Suppressor macrophage treated with lipopolysaccharide for 4 hours (primary cell): ENCODE measurements at regions not wholly inside any gene's neighbourhood (a gene's known extent, or its start where the extent isn't known, plus 50 kb on each side); places are given as distances from the start of the nearest gene placed in this dataset.

Experiments
- DNase-seq: peaks from one replicate; pipeline ENCODE4 v3.0.0-alpha.2; 2020

DNA sequence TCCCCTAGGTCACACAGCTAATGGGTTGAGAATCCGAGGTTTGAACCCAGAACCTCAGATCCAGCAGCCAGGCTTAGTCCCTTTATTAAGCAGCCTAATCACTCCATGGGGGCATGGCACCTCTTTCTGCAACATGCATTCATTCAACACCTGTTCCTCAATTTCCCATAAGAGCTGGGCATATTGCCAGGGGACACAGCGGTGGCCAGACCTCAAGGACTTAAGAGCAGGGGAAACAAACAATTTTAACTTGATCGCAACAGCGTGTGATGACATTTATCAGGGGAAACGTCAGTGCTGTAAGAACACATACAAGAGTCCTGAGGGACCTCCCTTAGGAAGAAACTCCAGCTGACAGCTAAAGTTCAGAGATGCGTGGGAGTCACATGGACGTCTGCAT, 267.4 kb upstream of the CDH4 start:
- no peak for DNase-seq

DNA sequence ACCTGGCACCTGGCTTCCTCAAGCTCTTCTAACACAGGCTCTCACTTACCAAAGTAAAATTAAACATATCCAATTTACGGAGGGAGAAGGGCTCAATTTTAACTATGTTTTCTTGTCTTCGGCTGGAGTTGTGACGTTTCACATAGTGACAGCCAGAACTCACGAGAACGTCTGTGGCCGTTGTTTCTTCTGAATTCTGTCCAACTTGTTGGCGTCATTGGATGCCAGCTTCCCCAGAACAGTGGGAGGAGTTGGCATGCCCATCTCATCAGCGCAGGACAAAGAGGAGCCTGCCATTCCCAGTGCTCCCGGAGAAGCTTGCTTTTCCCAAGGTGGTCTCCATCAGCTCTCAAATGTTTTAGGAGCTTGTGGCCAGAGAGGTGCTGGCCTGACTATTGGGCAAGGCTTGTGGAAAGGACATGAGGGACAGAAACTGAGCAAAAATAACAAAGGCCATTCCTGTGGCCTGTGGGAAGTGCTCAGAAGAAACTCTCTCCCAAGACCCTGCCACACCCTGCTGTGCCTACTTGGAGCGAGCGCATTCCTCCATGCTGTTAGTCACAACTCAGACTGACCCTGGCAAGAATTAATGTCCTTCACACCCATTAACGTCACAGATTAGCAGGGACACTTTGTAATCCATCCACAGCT, 265.4 kb upstream of the CDH4 start:
- no peak for DNase-seq

- no peak for DNase-seq
Observed at GRCh38 chr20:60990061-60990460, 262.0 kb upstream of the CDH4 start.

DNA sequence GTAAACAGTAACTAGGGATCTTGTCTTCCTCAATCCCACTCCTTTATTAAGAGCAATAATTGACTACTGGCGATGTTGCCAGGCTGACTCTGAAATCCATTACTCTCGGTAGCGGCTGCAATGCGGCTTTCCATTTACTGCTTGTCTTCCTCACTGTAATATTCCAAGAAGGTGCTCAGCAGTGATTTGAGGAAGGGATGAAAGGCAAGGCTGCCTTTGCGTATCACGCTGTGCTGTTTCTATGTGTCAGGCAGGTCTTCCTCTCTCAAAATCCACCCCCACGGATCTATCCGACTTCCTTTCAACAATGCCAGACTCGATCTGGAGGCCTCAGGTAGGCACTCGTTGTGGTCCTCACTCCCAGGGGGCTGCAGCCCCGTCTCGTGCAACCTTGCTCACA, 261.4 kb upstream of the CDH4 start:
- DNase-seq, result no peak

GRCh38 chr20:60993433-60994044, 258.5 kb upstream of the CDH4 start:
- DNase-seq, result no peak

- DNase-seq, result no peak
Observed at GRCh38 chr20:60999250-60999649, 252.8 kb upstream of the CDH4 start.

DNA sequence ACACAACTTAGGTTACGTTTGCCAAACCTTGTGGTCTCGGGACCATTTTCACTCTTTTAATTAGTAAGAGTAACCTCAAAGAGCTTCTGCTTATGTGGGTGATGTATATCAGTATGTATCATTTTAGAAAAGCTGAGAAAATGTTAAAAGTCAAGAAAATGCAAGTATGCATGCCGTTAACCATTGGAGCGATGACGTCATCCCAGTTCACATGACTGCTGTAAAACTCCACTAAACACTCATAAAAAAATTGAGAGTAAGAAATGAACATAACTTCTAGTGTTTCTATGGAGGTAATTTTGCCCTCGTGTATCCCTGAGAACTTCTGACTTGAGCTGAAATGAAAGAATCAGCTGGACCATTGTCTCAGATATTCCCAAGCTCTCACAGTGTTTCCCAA, 250.0 kb upstream of the CDH4 start:
- no peak for DNase-seq

DNA sequence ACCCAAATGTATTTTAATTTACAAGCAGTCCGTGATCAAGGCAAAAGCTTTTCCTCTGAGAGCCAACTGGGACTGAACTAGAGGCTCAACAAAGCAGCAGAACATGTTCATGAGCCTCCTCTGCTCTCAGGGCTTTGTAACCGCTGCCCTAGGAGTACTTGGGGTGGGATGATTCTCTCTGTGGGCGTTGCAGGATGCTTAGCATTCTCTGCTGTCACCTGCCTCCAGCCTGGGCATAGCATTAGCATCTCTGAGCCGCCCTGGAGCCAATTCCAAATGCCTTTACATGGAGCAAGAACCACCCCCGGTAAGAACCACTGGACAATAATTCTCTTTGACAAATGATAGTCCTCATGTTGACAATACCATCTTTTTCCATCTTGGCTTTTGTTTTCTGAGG, 237.6 kb upstream of the CDH4 start:
- DNase-seq, result no peak

GRCh38 chr20:61015602-61016001, 236.5 kb upstream of the CDH4 start:
- no peak for DNase-seq

DNA sequence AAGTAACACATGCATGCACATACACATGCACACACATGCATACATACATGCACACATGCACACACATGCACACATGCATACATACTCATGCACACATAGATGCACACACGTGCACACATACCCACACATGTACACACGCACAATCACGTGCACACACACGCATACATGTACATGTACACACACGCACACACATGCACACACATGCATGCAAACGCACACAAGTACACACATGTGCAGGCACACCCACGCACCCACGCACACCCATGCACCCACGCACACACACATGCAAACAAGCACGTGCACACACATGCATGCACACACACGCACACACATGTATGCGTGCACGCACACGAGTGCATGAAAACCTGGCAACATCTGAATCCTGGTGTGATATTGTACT, 232.7 kb upstream of the CDH4 start:
- DNase-seq, result no peak

- DNase-seq, result no peak
Observed at GRCh38 chr20:61023612-61024011, 228.4 kb upstream of the CDH4 start.

GRCh38 chr20:61024390-61024789, 227.7 kb upstream of the CDH4 start:
- no peak for DNase-seq

GRCh38 chr20:61025536-61025935, 226.5 kb upstream of the CDH4 start:
- DNase-seq, result no peak

- DNase-seq, result no peak
Observed at GRCh38 chr20:61026173-61026572, 225.9 kb upstream of the CDH4 start.

DNA sequence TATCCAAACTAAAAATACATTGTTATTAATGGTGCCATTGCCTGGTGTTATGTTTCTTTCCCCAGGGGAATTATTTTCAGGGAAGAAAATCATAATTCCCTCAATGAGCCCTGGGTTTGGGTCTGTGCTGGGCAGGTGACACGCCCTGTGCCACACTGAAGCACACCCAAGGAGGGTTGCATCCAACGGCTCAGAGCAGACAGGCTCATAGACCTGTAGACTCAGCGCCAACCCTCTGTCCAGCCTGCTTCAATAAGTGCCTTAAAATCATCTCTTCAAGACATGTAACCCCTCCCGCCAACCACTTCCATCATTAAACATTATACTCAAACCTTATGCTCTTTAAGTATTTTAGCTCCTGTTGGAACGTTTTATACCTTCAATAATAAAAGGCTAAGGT, 225.3 kb upstream of the CDH4 start:
- no peak for DNase-seq

- DNase-seq, result no peak
Observed at GRCh38 chr20:61027218-61027617, 224.8 kb upstream of the CDH4 start.

- DNase-seq, result no peak
Observed at GRCh38 chr20:61030130-61030529, 221.9 kb upstream of the CDH4 start.

GRCh38 chr20:61031101-61031830, 220.8 kb upstream of the CDH4 start:
- DNase-seq, result no peak

DNA sequence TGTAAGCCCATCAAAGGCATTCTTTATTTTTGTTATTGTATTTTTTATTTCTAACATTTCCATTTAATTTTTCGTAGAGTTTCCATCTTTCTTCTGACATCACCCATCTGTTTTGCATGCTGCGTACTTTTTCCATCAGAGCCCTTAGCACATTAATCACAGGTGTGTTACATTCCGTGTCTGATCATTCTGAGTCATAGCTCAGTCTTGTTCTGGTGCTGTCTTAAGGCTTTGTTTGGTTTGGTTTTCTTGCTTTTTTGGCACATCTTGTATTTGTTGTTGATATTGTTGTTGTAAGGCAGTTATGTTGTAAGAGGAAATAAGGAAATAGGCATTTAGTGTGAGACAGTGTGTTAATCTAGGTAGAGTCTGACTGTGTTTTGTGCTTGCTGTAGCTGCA, 214.6 kb upstream of the CDH4 start:
- no peak for DNase-seq

GRCh38 chr20:61041481-61041880, 210.6 kb upstream of the CDH4 start:
- no peak for DNase-seq

DNA sequence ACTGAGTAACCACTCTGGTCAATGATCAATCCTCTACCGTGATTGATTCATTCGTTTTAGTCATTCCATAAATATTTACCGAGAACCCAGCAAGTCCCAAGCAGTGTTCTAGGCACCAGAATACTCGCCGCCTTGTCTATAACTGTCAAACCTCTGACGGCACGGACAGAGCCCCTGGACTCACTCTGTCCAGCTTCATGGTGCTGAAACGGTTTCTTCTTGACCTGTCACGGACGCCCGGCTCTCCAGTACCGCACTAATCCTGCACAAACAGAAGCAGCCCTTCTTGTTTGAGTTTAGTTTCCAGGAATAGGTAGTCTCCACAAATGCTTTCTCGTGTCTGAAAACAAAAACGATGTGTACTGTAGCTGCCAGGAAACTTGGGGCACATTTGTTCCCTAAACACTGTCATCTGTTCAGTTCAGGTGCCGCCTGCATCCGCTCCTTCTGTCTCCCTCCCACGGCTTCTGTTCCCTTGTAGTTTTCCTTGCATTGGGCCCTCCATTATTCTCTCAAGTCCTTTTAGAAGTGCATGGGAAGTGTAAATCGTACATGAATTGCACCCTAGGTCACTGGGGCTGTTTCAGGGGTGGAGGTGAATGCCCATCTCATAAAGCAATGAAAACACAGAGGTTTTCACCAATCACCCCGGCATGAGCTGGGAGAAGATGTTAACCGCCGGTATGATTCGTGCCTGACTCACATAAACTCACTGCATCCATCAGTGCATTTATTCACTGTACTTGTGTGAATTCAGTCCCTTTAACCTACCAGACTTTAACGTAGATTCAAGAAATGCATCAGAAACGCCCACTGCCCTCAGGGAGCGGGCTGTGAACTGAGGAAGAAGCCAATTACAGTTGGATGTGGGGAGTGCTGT, 209.3 kb upstream of the CDH4 start:
- DNase-seq, result no peak

DNA sequence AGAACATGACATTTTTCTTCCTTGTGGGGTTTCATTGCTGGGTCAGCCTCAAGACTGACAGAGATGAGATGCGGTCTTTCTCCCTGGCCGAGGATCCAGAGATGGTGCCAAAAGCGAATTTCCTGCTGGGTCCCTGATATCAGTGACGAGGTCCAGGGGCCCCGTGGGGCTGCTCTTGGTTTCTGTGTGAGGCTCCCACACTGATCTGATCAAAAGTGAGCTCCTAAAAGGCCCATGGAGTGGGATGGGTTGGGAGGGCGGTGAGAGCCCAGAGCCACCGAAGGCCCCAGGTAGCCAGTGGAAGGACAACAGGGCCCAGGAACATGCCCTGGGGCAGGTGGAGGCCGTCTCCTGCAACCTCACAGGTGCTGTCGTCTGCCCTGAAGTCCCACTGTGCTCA, 208.4 kb upstream of the CDH4 start:
- no peak for DNase-seq

- no peak for DNase-seq
Observed at GRCh38 chr20:61044499-61044898, 207.6 kb upstream of the CDH4 start.

- DNase-seq, result no peak
Observed at GRCh38 chr20:61045091-61045490, 207.0 kb upstream of the CDH4 start.
